ENCODE measurements at regions not wholly inside any gene's neighbourhood (a gene's known extent, or its start where the extent isn't known, plus 50 kb on each side); places are given as distances from the start of the nearest gene placed in this dataset.

DNA sequence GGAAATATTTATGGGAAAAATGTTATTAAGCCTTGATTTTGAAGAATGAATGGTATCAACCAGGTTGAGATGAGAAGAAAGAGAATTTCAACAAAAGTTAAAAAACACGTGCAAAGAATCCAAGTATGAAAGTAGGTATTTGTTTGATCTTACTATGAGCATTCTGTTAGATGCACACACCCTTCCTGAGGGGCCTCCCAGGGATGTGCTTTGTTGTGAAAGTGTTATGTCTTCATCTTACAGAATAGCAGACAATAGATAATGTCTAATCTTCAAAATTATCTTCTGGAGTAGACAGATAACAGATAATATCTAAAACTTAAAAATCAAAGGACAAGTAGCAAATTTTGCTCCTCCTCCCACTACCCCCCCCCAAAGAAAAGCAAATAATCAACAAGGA, 155.2 kb upstream of the COL3A1 start:
- Histone ChIP-seq H2AFZ (no peak overlapping the region), H3K4me1 (ENCODE audit: insufficient read depth) (no peaks in the 10 kb centered on the region), H3K36me3 (ENCODE audit: insufficient read depth) (no peaks in the 10 kb centered on the region), H3K4me2 (no peak overlapping the region), H3K4me3 (no peak overlapping the region), H4K20me1 (replicated peaks; ENCODE audit: insufficient read depth) (no peaks in the 10 kb centered on the region), H3K27ac (ENCODE audit: low read depth) (no peak overlapping the region), H3K9me2 (ENCODE audit: insufficient read depth) (no peaks in the 10 kb centered on the region), H3K27me3 (ENCODE audit: insufficient read depth) (no peaks in the 10 kb centered on the region), H3K79me2 (replicated peaks; ENCODE audit: insufficient read depth) (no peaks in the 10 kb centered on the region), H3F3A (replicated peaks; ENCODE audit: low read depth) (no peaks in the 10 kb centered on the region)
- TF ChIP-seq JUNB (IDR thresholded peaks at IDR 0.05; ENCODE audit: unreplicated experiment) = no peak
- TF ChIP-seq ZNF331 (CRISPR knock-in tag; IDR thresholded peaks at IDR 0.05; ENCODE audit: low read depth) = no peak
- no peak for TF ChIP-seq STAT1 (IDR thresholded peaks at IDR 0.05; ENCODE audit: unreplicated experiment)
- no peak for TF ChIP-seq CREB1 (CRISPR knock-in tag; IDR thresholded peaks at IDR 0.05; ENCODE audit: low read depth)
- TF ChIP-seq, protein P1, sequence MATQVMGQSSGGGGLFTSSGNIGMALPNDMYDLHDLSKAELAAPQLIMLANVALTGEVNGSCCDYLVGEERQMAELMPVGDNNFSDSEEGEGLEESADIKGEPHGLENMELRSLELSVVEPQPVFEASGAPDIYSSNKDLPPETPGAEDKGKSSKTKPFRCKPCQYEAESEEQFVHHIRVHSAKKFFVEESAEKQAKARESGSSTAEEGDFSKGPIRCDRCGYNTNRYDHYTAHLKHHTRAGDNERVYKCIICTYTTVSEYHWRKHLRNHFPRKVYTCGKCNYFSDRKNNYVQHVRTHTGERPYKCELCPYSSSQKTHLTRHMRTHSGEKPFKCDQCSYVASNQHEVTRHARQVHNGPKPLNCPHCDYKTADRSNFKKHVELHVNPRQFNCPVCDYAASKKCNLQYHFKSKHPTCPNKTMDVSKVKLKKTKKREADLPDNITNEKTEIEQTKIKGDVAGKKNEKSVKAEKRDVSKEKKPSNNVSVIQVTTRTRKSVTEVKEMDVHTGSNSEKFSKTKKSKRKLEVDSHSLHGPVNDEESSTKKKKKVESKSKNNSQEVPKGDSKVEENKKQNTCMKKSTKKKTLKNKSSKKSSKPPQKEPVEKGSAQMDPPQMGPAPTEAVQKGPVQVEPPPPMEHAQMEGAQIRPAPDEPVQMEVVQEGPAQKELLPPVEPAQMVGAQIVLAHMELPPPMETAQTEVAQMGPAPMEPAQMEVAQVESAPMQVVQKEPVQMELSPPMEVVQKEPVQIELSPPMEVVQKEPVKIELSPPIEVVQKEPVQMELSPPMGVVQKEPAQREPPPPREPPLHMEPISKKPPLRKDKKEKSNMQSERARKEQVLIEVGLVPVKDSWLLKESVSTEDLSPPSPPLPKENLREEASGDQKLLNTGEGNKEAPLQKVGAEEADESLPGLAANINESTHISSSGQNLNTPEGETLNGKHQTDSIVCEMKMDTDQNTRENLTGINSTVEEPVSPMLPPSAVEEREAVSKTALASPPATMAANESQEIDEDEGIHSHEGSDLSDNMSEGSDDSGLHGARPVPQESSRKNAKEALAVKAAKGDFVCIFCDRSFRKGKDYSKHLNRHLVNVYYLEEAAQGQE (IDR thresholded peaks at IDR 0.05; ENCODE audit: unreplicated experiment) = no peak
- no peak for TF ChIP-seq NANOG (IDR thresholded peaks at IDR 0.05; ENCODE audit: borderline replicate concordance)
- no peak for TF ChIP-seq ZNF114 (CRISPR knock-in tag; IDR thresholded peaks at IDR 0.05)
- TF ChIP-seq, protein P2, sequence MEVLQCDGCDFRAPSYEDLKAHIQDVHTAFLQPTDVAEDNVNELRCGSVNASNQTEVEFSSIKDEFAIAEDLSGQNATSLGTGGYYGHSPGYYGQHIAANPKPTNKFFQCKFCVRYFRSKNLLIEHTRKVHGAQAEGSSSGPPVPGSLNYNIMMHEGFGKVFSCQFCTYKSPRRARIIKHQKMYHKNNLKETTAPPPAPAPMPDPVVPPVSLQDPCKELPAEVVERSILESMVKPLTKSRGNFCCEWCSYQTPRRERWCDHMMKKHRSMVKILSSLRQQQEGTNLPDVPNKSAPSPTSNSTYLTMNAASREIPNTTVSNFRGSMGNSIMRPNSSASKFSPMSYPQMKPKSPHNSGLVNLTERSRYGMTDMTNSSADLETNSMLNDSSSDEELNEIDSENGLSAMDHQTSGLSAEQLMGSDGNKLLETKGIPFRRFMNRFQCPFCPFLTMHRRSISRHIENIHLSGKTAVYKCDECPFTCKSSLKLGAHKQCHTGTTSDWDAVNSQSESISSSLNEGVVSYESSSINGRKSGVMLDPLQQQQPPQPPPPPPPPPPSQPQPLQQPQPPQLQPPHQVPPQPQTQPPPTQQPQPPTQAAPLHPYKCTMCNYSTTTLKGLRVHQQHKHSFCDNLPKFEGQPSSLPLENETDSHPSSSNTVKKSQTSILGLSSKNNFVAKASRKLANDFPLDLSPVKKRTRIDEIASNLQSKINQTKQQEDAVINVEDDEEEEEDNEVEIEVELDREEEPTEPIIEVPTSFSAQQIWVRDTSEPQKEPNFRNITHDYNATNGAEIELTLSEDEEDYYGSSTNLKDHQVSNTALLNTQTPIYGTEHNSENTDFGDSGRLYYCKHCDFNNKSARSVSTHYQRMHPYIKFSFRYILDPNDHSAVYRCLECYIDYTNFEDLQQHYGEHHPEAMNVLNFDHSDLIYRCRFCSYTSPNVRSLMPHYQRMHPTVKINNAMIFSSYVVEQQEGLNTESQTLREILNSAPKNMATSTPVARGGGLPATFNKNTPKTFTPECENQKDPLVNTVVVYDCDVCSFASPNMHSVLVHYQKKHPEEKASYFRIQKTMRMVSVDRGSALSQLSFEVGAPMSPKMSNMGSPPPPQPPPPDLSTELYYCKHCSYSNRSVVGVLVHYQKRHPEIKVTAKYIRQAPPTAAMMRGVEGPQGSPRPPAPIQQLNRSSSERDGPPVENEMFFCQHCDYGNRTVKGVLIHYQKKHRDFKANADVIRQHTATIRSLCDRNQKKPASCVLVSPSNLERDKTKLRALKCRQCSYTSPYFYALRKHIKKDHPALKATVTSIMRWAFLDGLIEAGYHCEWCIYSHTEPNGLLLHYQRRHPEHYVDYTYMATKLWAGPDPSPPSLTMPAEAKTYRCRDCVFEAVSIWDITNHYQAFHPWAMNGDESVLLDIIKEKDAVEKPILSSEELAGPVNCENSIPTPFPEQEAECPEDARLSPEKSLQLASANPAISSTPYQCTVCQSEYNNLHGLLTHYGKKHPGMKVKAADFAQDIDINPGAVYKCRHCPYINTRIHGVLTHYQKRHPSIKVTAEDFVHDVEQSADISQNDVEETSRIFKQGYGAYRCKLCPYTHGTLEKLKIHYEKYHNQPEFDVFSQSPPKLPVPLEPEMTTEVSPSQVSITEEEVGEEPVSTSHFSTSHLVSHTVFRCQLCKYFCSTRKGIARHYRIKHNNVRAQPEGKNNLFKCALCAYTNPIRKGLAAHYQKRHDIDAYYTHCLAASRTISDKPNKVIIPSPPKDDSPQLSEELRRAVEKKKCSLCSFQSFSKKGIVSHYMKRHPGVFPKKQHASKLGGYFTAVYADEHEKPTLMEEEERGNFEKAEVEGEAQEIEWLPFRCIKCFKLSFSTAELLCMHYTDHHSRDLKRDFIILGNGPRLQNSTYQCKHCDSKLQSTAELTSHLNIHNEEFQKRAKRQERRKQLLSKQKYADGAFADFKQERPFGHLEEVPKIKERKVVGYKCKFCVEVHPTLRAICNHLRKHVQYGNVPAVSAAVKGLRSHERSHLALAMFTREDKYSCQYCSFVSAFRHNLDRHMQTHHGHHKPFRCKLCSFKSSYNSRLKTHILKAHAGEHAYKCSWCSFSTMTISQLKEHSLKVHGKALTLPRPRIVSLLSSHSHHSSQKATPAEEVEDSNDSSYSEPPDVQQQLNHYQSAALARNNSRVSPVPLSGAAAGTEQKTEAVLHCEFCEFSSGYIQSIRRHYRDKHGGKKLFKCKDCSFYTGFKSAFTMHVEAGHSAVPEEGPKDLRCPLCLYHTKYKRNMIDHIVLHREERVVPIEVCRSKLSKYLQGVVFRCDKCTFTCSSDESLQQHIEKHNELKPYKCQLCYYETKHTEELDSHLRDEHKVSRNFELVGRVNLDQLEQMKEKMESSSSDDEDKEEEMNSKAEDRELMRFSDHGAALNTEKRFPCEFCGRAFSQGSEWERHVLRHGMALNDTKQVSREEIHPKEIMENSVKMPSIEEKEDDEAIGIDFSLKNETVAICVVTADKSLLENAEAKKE (CRISPR knock-in tag; IDR thresholded peaks at IDR 0.05) = no peak
- TF ChIP-seq EZH2 (IDR thresholded peaks at IDR 0.05; ENCODE audit: low read depth, unreplicated experiment) = no peak
- TF ChIP-seq, protein P3, sequence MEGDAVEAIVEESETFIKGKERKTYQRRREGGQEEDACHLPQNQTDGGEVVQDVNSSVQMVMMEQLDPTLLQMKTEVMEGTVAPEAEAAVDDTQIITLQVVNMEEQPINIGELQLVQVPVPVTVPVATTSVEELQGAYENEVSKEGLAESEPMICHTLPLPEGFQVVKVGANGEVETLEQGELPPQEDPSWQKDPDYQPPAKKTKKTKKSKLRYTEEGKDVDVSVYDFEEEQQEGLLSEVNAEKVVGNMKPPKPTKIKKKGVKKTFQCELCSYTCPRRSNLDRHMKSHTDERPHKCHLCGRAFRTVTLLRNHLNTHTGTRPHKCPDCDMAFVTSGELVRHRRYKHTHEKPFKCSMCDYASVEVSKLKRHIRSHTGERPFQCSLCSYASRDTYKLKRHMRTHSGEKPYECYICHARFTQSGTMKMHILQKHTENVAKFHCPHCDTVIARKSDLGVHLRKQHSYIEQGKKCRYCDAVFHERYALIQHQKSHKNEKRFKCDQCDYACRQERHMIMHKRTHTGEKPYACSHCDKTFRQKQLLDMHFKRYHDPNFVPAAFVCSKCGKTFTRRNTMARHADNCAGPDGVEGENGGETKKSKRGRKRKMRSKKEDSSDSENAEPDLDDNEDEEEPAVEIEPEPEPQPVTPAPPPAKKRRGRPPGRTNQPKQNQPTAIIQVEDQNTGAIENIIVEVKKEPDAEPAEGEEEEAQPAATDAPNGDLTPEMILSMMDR (conservative IDR thresholded peaks at IDR 0.05; ENCODE audit: low read depth in 2 of 2) = no peak
- no peak for TF ChIP-seq EZH2phosphoT487 (IDR thresholded peaks at IDR 0.05; ENCODE audit: unreplicated experiment)
- TF ChIP-seq, protein P4, sequence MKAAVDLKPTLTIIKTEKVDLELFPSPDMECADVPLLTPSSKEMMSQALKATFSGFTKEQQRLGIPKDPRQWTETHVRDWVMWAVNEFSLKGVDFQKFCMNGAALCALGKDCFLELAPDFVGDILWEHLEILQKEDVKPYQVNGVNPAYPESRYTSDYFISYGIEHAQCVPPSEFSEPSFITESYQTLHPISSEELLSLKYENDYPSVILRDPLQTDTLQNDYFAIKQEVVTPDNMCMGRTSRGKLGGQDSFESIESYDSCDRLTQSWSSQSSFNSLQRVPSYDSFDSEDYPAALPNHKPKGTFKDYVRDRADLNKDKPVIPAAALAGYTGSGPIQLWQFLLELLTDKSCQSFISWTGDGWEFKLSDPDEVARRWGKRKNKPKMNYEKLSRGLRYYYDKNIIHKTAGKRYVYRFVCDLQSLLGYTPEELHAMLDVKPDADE (IDR thresholded peaks at IDR 0.05) = no peak
- no peak for TF ChIP-seq POLR2AphosphoS5 (IDR thresholded peaks at IDR 0.05; ENCODE audit: low read depth)
- no peak for ATAC-seq
- Mint-ChIP-seq H3K36me3 (ENCODE audit: low read depth) (no peaks in the 10 kb centered on the region), H3K4me3 (no peak overlapping the region), H3K27ac (no peak overlapping the region), H3K27me3 (ENCODE audit: insufficient read depth, low read depth, poor library complexity) (no peaks in the 10 kb centered on the region), H3K9me3 (no peaks in the 10 kb centered on the region), H3K4me1 (no peaks in the 10 kb centered on the region)
- DNase-seq (ENCODE audit: low spot score) = no peak
